Central memory CD8-positive, alpha-beta T cell (primary cell): ENCODE measurements at regions not wholly inside any gene's neighbourhood (a gene's known extent, or its start where the extent isn't known, plus 50 kb on each side); places are given as distances from the start of the nearest gene placed in this dataset.
A peak's percentile ranks its signal among the peaks of the same experiment; 100 is the strongest.
"Not testable (repeated sequence)": the region's sequence is repeated elsewhere in the genome, so short reads cannot be mapped to it uniquely, and the experiment has no call there.

Source experiments
- ATAC-seq: fragments of 150-1000 bp; cut with Tn5 transposase; replicated peaks from 2 replicates; pipeline ENCODE4 v1.10.0; 2022; ENCODE audit warnings: mild to moderate bottlenecking, moderate FRiP score, moderate number of reproducible peaks; ENCODE audit not compliant: poor library complexity, severe bottlenecking; ENCODE audit errors: extremely low read depth
- DNase-seq, 2 donors: peaks; one replicate each; pipeline ENCODE4 v3.0.0; 2021; ENCODE audit warnings: low spot score in 2 of 2
- H3K27ac Mint-ChIP-seq: one replicate; pipeline ENCODE4 v1.8.0; 2022; ENCODE audit warnings: low read depth, mild to moderate bottlenecking, moderate library complexity, mixed read lengths
- H3K27me3 Mint-ChIP-seq: one replicate; pipeline ENCODE4 v1.8.0; 2022; ENCODE audit warnings: mixed read lengths
- H3K36me3 Mint-ChIP-seq: one replicate; pipeline ENCODE4 v1.8.0; 2022; ENCODE audit warnings: mild to moderate bottlenecking, moderate library complexity, mixed read lengths; ENCODE audit not compliant: insufficient read depth
- H3K4me1 Mint-ChIP-seq: one replicate; pipeline ENCODE4 v1.8.0; 2022; ENCODE audit warnings: mixed read lengths
- H3K4me3 Mint-ChIP-seq: one replicate; pipeline ENCODE4 v1.8.0; 2022; ENCODE audit warnings: mild to moderate bottlenecking, moderate library complexity, mixed read lengths
- H3K9me3 Mint-ChIP-seq: one replicate; pipeline ENCODE4 v1.8.0; 2022; ENCODE audit warnings: mixed read lengths

DNA sequence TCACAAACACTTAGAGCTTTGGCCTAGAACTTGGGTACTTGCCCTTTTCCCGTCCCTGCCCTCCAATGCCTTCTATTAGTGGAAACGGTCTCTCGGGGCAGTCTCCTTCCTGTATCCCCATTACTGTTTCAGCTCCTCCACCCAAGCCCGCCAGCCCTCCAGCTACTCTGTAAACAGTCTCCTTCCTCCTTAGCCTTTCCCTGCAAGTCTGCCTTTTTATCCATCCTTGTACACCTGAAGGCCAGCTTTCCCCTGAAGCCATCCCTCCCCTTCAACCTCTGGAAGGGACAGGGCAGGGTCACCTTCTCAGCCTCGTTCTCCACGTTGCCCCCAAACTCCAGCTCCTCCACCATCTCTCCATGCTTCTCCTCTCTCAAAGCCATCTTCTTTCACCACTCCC is 108.1 kb upstream of the ZNF746 start:
- H3K27ac Mint-ChIP-seq = no peak overlapping the region

GRCh38 chr7:149604521-149604920 is 106.9 kb upstream of the ZNF746 start:
- Mint-ChIP-seq H3K27me3 (no peaks in the 10 kb centered on the region), H3K36me3 (peaks cover 31% of the 10 kb centered on the region), H3K4me3 (no peak overlapping the region), H3K9me3 (no peaks in the 10 kb centered on the region), H3K27ac (no peak overlapping the region), H3K4me1 (peaks cover 45% of the 10 kb centered on the region)
- ATAC-seq (no peak), DNase-seq (no peak)

More for the DNA sequence above, 108.1 kb upstream of the ZNF746 start:
- DNase-seq = no peak
- ATAC-seq = no peak
- peaks cover 37% of the 10 kb centered on the region for H3K36me3 Mint-ChIP-seq
- H3K9me3 Mint-ChIP-seq = no peaks in the 10 kb centered on the region
- peaks cover 33% of the 10 kb centered on the region for H3K4me1 Mint-ChIP-seq
- H3K27me3 Mint-ChIP-seq = no peaks in the 10 kb centered on the region
- H3K4me3 Mint-ChIP-seq = no peak overlapping the region

- H3K9me3 Mint-ChIP-seq, H3K27me3 Mint-ChIP-seq: not testable (repeated sequence)
- Mint-ChIP-seq H3K4me1 (peaks cover 41% of the 10 kb centered on the region), H3K27ac (peak overlapping the region; percentile 79), H3K4me3 (peak overlapping the region; percentile 52), H3K36me3 (peaks cover 26% of the 10 kb centered on the region)
- peak; percentile 92 for ATAC-seq
- peak in 1 of 2 donors; percentile 27 for DNase-seq
Measured at GRCh38 chr7:149600669-149601330, 103.2 kb upstream of the ZNF746 start.

- DNase-seq (no peak), ATAC-seq (no peak)
- no peaks in the 10 kb centered on the region for H3K27me3 Mint-ChIP-seq
- H3K9me3 Mint-ChIP-seq = no peaks in the 10 kb centered on the region
- H3K27ac Mint-ChIP-seq = peak overlapping the region; percentile 79
- peaks cover 26% of the 10 kb centered on the region for H3K36me3 Mint-ChIP-seq
- peak overlapping the region; percentile 52 for H3K4me3 Mint-ChIP-seq
- peaks cover 39% of the 10 kb centered on the region for H3K4me1 Mint-ChIP-seq
Measured at GRCh38 chr7:149599636-149600206, 102.1 kb upstream of the ZNF746 start.

DNA sequence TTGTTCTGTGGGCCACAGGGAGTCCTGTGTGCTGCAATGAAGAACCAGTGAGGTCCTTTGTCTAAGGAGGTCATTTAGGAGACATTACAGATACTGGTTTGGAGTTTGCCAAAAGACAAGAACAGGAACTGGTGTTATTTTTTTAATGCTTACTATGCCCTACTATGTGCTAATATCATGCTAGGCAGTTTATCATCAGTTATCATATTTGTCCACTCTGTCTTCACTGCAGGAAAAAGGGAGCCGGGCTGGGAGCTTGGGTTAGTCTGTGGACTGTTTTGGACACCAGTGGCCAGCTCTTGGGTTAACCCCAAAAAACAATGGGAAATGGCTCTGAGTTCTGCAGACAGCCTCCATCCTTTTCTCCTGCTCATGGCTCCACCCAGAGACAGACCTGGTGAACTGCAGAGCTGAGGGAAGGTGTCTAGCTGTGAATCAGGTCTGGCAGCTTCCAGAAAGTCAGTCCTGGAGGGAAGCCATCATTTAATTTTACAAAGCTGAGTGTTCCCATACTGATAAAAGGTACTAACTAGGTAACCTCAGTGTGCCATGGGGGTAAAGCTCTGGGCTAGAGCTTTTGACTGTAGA is 101.2 kb upstream of the ZNF746 start:
- Mint-ChIP-seq H3K27ac (peak overlapping the region; percentile 79), H3K4me1 (peaks cover 43% of the 10 kb centered on the region), H3K36me3 (peaks cover 28% of the 10 kb centered on the region), H3K4me3 (no peak overlapping the region), H3K27me3 (no peaks in the 10 kb centered on the region), H3K9me3 (no peaks in the 10 kb centered on the region)
- DNase-seq = no peak
- no peak for ATAC-seq

DNA sequence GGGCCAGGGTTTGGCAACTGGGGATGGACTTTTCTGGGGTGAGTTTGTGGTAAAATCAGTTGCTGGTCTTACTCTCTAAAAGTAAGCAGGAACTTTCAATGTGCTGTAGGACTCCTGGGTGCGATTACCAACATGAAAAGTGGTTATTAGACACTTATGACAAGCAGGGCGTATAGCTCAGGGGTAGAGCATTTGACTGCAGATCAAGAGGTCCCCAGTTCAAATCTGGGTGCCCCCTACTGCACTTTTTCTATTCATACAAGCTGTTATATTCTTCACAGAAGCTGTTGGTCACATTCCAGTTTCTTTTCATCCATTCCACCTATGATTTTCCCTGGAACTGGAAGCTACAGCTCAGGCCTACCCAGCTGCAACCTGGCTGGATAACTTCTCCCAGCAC is 100.2 kb upstream of the ZNF746 start:
- DNase-seq, ATAC-seq, H3K9me3 Mint-ChIP-seq, H3K27me3 Mint-ChIP-seq, H3K4me3 Mint-ChIP-seq, H3K27ac Mint-ChIP-seq: not testable (repeated sequence)
- H3K36me3 Mint-ChIP-seq = peaks cover 25% of the 10 kb centered on the region
- H3K4me1 Mint-ChIP-seq = peaks cover 44% of the 10 kb centered on the region

DNA sequence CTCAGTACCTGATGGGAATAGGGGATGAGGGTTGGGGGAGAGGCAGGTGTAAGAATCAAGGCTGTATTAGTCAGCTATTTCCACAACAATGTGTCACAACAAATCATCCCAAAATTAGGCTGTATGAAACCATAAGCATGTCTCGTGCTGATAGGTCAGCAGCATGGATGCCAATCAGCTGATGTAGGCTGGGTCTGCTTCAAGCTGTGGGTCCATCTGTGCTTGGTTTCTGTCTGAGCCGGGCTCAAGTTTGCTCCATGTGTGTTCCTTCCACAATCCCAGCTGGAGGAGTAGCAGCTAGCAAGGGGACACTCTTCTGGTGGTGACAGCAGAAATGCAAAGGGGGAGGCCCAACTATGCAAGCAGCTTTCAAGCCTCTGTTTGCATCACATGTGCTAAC is 97.9 kb upstream of the ZNF746 start:
- ATAC-seq (no peak), DNase-seq (no peak)
- H3K27ac Mint-ChIP-seq = no peak overlapping the region
- peaks cover 24% of the 10 kb centered on the region for H3K36me3 Mint-ChIP-seq
- no peak overlapping the region for H3K4me3 Mint-ChIP-seq
- no peaks in the 10 kb centered on the region for H3K27me3 Mint-ChIP-seq
- no peaks in the 10 kb centered on the region for H3K9me3 Mint-ChIP-seq
- peaks cover 37% of the 10 kb centered on the region for H3K4me1 Mint-ChIP-seq

- H3K27ac Mint-ChIP-seq = no peak overlapping the region
- no peak overlapping the region for H3K4me3 Mint-ChIP-seq
- peaks cover 37% of the 10 kb centered on the region for H3K4me1 Mint-ChIP-seq
- no peaks in the 10 kb centered on the region for H3K27me3 Mint-ChIP-seq
- no peaks in the 10 kb centered on the region for H3K9me3 Mint-ChIP-seq
- H3K36me3 Mint-ChIP-seq = peaks cover 25% of the 10 kb centered on the region
- ATAC-seq (no peak), DNase-seq (no peak)
Measured at GRCh38 chr7:149595078-149595477, 97.5 kb upstream of the ZNF746 start.

DNA sequence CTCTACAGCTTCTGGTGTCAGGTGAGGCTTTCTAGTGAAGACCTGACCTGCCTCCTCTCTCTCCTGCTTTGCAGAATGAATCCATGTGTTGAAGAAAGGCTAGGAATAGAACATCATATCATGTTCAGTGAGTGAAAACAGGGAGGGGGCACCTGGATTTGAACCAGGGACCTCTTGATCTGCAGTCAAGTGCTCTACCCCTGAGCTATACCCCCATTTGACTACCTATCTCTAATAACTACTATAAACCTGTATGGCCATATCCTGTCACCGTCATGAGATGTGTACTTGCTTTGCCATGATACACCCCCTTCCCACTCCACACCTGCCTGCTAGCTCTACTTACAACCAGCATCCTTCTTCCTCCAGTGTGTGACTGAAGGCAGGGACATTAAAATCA is 91.3 kb upstream of the ZNF746 start:
- no peaks in the 10 kb centered on the region for H3K9me3 Mint-ChIP-seq
- no peaks in the 10 kb centered on the region for H3K27me3 Mint-ChIP-seq
- DNase-seq (no peak), ATAC-seq (no peak)
- H3K36me3 Mint-ChIP-seq = peaks cover 18% of the 10 kb centered on the region
- H3K4me1 Mint-ChIP-seq = peaks cover 26% of the 10 kb centered on the region
- no peak overlapping the region for H3K27ac Mint-ChIP-seq
- no peak overlapping the region for H3K4me3 Mint-ChIP-seq

- DNase-seq (no peak), ATAC-seq (no peak)
- Mint-ChIP-seq H3K27ac (no peak overlapping the region), H3K27me3 (no peaks in the 10 kb centered on the region), H3K36me3 (peaks cover 22% of the 10 kb centered on the region), H3K4me3 (no peak overlapping the region), H3K4me1 (peaks cover 35% of the 10 kb centered on the region), H3K9me3 (no peaks in the 10 kb centered on the region)
Measured at GRCh38 chr7:149586646-149587645, 89.3 kb upstream of the ZNF746 start.

DNA sequence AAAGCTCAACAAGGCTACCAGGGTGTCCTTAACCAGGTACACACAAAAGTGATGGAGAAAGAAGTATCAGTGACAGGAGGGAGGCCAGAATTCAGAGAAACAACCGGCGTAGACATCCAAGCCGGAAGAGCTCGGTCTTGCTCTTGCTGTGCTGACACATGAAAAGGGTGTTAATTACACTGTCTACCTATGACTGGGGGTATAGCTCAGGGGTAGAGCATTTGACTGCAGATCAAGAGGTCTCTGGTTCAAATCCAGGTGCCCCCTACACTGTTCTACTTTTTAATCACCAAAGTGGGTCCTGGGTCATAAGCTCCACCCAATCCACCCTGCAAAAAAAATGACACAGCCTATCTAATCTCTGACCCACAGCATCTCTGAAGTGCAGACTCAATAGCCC is 86.9 kb upstream of the ZNF746 start:
- Mint-ChIP-seq H3K4me1 (peaks cover 20% of the 10 kb centered on the region), H3K36me3 (peaks cover 31% of the 10 kb centered on the region), H3K9me3 (no peaks in the 10 kb centered on the region), H3K4me3 (no peak overlapping the region), H3K27ac (no peak overlapping the region), H3K27me3 (no peaks in the 10 kb centered on the region)
- DNase-seq (no peak), ATAC-seq (no peak)

DNA sequence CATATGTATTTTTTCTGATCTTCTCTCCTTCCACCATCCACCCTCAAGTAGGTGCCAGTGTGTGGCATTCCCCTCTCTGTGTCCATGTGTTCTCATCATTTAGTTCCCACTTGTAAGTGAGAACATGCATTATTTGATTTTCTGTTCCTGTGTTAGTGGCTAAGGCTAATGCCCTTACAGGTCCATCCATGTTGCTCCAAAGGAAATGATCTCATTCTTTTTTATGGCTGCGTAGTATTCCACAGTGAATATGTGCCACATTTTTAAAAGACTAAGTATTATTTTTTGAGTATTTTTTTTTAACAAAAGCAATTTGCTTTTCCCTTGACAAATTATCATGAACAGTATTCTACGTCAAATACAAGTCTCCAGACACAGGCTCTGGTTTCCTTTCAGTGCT is 86.4 kb upstream of the ZNF746 start:
- DNase-seq (no peak), ATAC-seq (no peak)
- H3K4me1 Mint-ChIP-seq = peaks cover 20% of the 10 kb centered on the region
- no peak overlapping the region for H3K4me3 Mint-ChIP-seq
- H3K27ac Mint-ChIP-seq = peak overlapping the region; percentile 54
- no peaks in the 10 kb centered on the region for H3K27me3 Mint-ChIP-seq
- H3K9me3 Mint-ChIP-seq = no peaks in the 10 kb centered on the region
- peaks cover 29% of the 10 kb centered on the region for H3K36me3 Mint-ChIP-seq
